Activated B cell treated with CpG ODN at 0.5 μM for 24 hours (primary cell): ENCODE measurements at regions not wholly inside any gene's neighbourhood (a gene's known extent, or its start where the extent isn't known, plus 50 kb on each side); places are given as distances from the start of the nearest gene placed in this dataset.
"Not testable (repeated sequence)": the region's sequence is repeated elsewhere in the genome, so short reads cannot be mapped to it uniquely, and the experiment has no call there.

Experiments used
- ATAC-seq: fragments of 200-7000 bp; cut with Tn5 transposase; one replicate; pipeline ENCODE4 v1.10.0; 2021; ENCODE audit warnings: low read depth, mild to moderate bottlenecking, moderate library complexity
- CTCF ChIA-PET: fragments of 350-600 bp; sonication (Branson Sonifier 250); formaldehyde crosslinking; loops from one replicate; lab custom pipeline; 2021; ENCODE audit warnings: antibody characterized with exemption; lab: Charles Lee
- POLR2A ChIA-PET: fragments of 350-600 bp; sonication (Branson Sonifier 250); formaldehyde crosslinking; loops from one replicate; lab custom pipeline; 2021; ENCODE audit warnings: antibody characterized with exemption; lab: Charles Lee
- DNase-seq: peaks from one replicate; pipeline ENCODE4 v3.0.0; 2022
- H3K27ac Mint-ChIP-seq: one replicate; pipeline ENCODE4 v1.8.0; 2020; ENCODE audit warnings: mixed read lengths
- H3K27me3 Mint-ChIP-seq: one replicate; pipeline ENCODE4 v1.8.0; 2021; ENCODE audit warnings: mixed read lengths
- H3K36me3 Mint-ChIP-seq: one replicate; pipeline ENCODE4 v1.8.0; 2021; ENCODE audit warnings: low read depth, mixed read lengths
- H3K4me1 Mint-ChIP-seq: one replicate; pipeline ENCODE4 v1.8.0; 2021; ENCODE audit warnings: mixed read lengths
- H3K4me3 Mint-ChIP-seq: one replicate; pipeline ENCODE4 v1.8.0; 2020; ENCODE audit warnings: mild to moderate bottlenecking, mixed read lengths
- H3K9me3 Mint-ChIP-seq: one replicate; pipeline ENCODE4 v1.8.0; 2020; ENCODE audit warnings: mixed read lengths
- CTCF ChIP-seq: fragments of 200-600 bp; IDR thresholded peaks from one replicate; pipeline ENCODE4 v1.8.0; 2022; ENCODE audit warnings: antibody characterized with exemption, mild to moderate bottlenecking
- intact Hi-C: fragments of 100-400 bp; cut with micrococcal nuclease; formaldehyde crosslinking; loops from one replicate; pipeline ENCODE4 v1.15.1; 2024

- no peaks in the 10 kb centered on the region for H3K36me3 Mint-ChIP-seq
- H3K27ac Mint-ChIP-seq: no peak overlapping the region
- no peak for ATAC-seq
- no peaks in the 10 kb centered on the region for H3K27me3 Mint-ChIP-seq
- no peak overlapping the region for H3K4me3 Mint-ChIP-seq
- CTCF ChIA-PET: interaction anchor here (1.4 kb wide), 1 partner anchor 137 kb away, joined by 4 read pairs; no protein-coding TSS in a partner anchor
- TF ChIP-seq CTCF: no peak
- no peaks in the 10 kb centered on the region for H3K4me1 Mint-ChIP-seq
- H3K9me3 Mint-ChIP-seq: peaks cover 9% of the 10 kb centered on the region
- POLR2A ChIA-PET: no interaction called here
- no peak for DNase-seq
- intact Hi-C loops: no loop called here
These were observed 58.7 kb upstream of the RC3H1 start for GRCh38 chr1:174080819-174081218.

DNA sequence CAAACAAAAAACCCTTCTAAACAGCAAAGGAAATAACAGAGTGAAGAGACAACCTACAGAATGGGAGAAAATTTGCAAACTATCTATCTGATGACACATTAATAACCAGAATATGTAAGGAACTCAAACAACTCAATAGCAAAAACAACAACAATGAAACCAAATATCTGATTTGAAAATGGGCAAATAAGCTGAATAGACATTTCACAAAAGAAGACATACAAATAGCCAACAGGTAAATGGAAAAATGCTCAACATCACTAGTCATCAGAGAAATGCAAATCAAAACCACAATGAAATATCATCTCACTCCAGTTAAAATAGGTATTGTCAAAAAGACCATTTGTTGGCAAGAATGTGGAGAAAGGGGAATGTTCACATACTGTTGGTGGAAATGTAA, 57.6 kb upstream of the RC3H1 start:
- no peak overlapping the region for H3K4me3 Mint-ChIP-seq
- H3K27me3 Mint-ChIP-seq: no peaks in the 10 kb centered on the region
- no peaks in the 10 kb centered on the region for H3K4me1 Mint-ChIP-seq
- ATAC-seq (no peak), DNase-seq (no peak)
- ChIA-PET CTCF (no interaction called here), POLR2A (no interaction called here)
- no peaks in the 10 kb centered on the region for H3K36me3 Mint-ChIP-seq
- no peak overlapping the region for H3K27ac Mint-ChIP-seq
- no peak for TF ChIP-seq CTCF
- H3K9me3 Mint-ChIP-seq: peaks cover 8% of the 10 kb centered on the region
- intact Hi-C loops: no loop called here

GRCh38 chr1:174078916-174079315, 56.8 kb upstream of the RC3H1 start:
- H3K4me3 Mint-ChIP-seq, POLR2A ChIA-PET, H3K36me3 Mint-ChIP-seq, CTCF ChIA-PET, DNase-seq, ATAC-seq, H3K27ac Mint-ChIP-seq, intact Hi-C loops, H3K9me3 Mint-ChIP-seq, H3K4me1 Mint-ChIP-seq, H3K27me3 Mint-ChIP-seq: not testable (repeated sequence)

DNA sequence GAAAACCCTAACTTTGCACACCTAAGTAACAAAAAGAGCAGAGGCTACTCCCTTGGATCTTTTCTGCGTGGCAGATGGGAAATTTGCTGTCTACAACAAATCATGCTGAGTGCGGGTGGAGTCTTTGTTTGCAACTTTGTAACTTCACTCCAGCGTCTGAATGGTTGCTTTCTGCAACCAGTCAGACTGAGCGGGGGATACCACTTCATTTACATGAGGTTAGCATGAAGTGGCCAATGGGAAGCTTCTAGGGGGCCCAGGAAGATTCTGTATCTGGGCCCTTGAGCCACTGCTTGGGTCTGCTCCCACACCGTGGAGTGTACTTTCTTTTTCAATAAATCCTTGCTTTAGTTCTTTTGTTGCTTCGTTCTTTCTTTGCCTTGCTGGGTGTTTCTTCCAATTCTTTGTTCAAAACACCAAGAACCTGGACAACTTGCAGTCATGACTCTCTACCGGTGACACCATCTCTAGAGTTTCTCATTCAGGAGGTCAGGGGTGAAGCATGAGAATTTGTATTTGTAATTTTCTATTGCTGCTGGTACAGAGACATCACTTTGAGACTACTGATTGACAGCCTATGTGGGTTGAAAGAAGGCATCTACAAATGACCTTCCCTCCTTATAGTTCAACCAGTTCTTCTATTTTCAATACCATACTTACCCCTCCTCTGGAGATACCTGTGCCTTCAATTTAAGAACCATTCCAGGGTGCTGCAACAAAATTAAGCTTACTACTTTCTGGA, 55.8 kb upstream of the RC3H1 start:
- intact Hi-C loops: no loop called here
- peaks cover 3% of the 10 kb centered on the region for H3K27me3 Mint-ChIP-seq
- ATAC-seq (no peak), DNase-seq (no peak)
- H3K4me3 Mint-ChIP-seq: no peak overlapping the region
- CTCF ChIA-PET: no interaction called here
- POLR2A ChIA-PET: no interaction called here
- peaks cover 8% of the 10 kb centered on the region for H3K9me3 Mint-ChIP-seq
- no peak for TF ChIP-seq CTCF
- H3K36me3 Mint-ChIP-seq: no peaks in the 10 kb centered on the region
- H3K27ac Mint-ChIP-seq: no peak overlapping the region
- no peaks in the 10 kb centered on the region for H3K4me1 Mint-ChIP-seq

DNA sequence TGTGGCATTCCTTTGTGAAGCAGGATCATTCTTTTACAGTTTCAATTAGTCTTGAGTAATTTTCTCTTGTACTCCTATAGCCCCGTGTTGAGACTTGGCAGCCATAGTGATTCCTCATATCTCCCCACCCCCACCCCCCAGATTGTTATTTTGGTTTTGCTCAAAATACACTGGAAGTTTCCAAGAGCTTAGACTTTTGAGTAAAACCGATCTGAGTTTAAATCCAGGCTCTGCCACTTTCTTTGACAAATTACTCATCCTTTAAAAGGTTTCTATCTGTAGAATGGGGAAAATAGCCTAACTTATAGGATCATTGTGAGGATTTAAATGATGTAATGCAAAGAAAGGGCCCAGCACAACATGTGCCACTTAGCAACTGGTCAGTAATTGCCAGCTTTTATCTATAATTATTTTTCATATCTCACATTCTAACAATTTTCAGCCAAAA, 53.1 kb upstream of the RC3H1 start:
- no peak for DNase-seq
- H3K36me3 Mint-ChIP-seq: no peaks in the 10 kb centered on the region
- ChIA-PET POLR2A (no interaction called here), CTCF (interaction anchor here (1.4 kb wide), 1 partner anchor 646 kb away, joined by 4 read pairs; no protein-coding TSS in a partner anchor)
- ATAC-seq: no peak
- no peaks in the 10 kb centered on the region for H3K9me3 Mint-ChIP-seq
- no peaks in the 10 kb centered on the region for H3K4me1 Mint-ChIP-seq
- intact Hi-C loops: loop anchor here (2.0 kb wide), 1 partner anchor 1332 kb away; no protein-coding TSS in a partner anchor
- no peak for TF ChIP-seq CTCF
- H3K27ac Mint-ChIP-seq: no peak overlapping the region
- H3K27me3 Mint-ChIP-seq: peaks cover 3% of the 10 kb centered on the region
- no peak overlapping the region for H3K4me3 Mint-ChIP-seq
